ENCODE measurements at regions not wholly inside any gene's neighbourhood (a gene's known extent, or its start where the extent isn't known, plus 50 kb on each side); places are given as distances from the start of the nearest gene placed in this dataset.

- no peaks in the 10 kb centered on the region for H3K27me3 ChIP-seq (ENCODE audit: insufficient read depth, low read length)
- H3K23me2 ChIP-seq (ENCODE audit: insufficient read length, low read depth, low read length, poor library complexity, severe bottlenecking) = no peaks in the 10 kb centered on the region
- H2BK20ac ChIP-seq (ENCODE audit: low read depth, low read length, poor library complexity, severe bottlenecking) = no peak overlapping the region
- H2AK5ac ChIP-seq (ENCODE audit: insufficient read length, low read length) = no peak overlapping the region
- no peak overlapping the region for H3K4ac ChIP-seq (ENCODE audit: low read depth, low read length)
- H3T11ph ChIP-seq (ENCODE audit: low read length) = no peak overlapping the region
- no peak overlapping the region for H2AFZ ChIP-seq (ENCODE audit: low read length)
- peaks cover 0 to 5% (median 4%) of the 10 kb centered on the region in 3 experiments; a peak in 2 of 7 replicates for H3K36me3 Mint-ChIP-seq (ENCODE audit: insufficient read depth in 1 of 3, low read depth in 3 of 3)
- H3K9ac ChIP-seq (ENCODE audit: extremely low read depth, insufficient read length, low read length) = no peak overlapping the region
- H3K27me3 Mint-ChIP-seq (ENCODE audit: low read depth) = no peaks in the 10 kb centered on the region
- H2BK5ac ChIP-seq (ENCODE audit: insufficient read length, low read length) = no peak overlapping the region
- H3K27ac Mint-ChIP-seq = no peak overlapping the region
- H3K23ac ChIP-seq (ENCODE audit: insufficient read length, low read depth, low read length) = no peak overlapping the region
- no peaks in the 10 kb centered on the region for H3K79me1 ChIP-seq (ENCODE audit: insufficient read depth, low read depth, low read length, poor library complexity, severe bottlenecking)
- TF ChIP-seq CTCF (conservative IDR thresholded peaks at IDR 0.05) = no peak
- H3K79me2 ChIP-seq (ENCODE audit: insufficient read depth, low read length) = no peaks in the 10 kb centered on the region
- no peaks in the 10 kb centered on the region for H3K4me1 Mint-ChIP-seq
- no peak overlapping the region for H3K18ac ChIP-seq (ENCODE audit: insufficient read length, low read depth, low read length)
- H3K56ac ChIP-seq (ENCODE audit: insufficient read length, low read depth, low read length) = no peak overlapping the region
- no peak overlapping the region for H2BK120ac ChIP-seq (ENCODE audit: low read depth, low read length, poor library complexity, severe bottlenecking)
- H4K5ac ChIP-seq (ENCODE audit: insufficient read length, low read depth, low read length) = no peak overlapping the region
- WGBS (ENCODE audit: extremely low coverage, insufficient read length, low lambda C conversion rate) = no CpG with 5 or more reads among the region's 1 CpG
- H3K4me3 Mint-ChIP-seq = no peak overlapping the region
- no peak overlapping the region for H3K27ac ChIP-seq (ENCODE audit: insufficient read length, low read depth, low read length)
- H4K20me1 ChIP-seq (ENCODE audit: control insufficient read depth, insufficient read depth, insufficient read length) = no peaks in the 10 kb centered on the region
- H3K9me3 Mint-ChIP-seq = no peaks in the 10 kb centered on the region; a peak in 1 of 5 replicates
- H3K9me3 ChIP-seq (ENCODE audit: control insufficient read depth, low read depth, low read length) = no peaks in the 10 kb centered on the region
- no peak overlapping the region for H3K14ac ChIP-seq (ENCODE audit: insufficient read depth, low read length)
- H3K4me2 ChIP-seq (ENCODE audit: insufficient read depth, insufficient read length, low read length) = no peak overlapping the region
- H3K4me1 ChIP-seq (ENCODE audit: insufficient read depth, low read length) = no peaks in the 10 kb centered on the region
- H4K91ac ChIP-seq (ENCODE audit: insufficient read length, low read depth, low read length) = no peak overlapping the region
- no peak overlapping the region for H4K8ac ChIP-seq (replicated peaks; ENCODE audit: insufficient read length, low read depth, low read length)
- H2BK15ac ChIP-seq (ENCODE audit: low read depth, low read length) = no peak overlapping the region
- no peak overlapping the region for H2BK12ac ChIP-seq (ENCODE audit: insufficient read length, low read depth, low read length)
- DNase-seq = no peak
Measured at GRCh38 chrX:97828471-97828870, 944.8 kb downstream of the RPA4 start.

Measured in H9 (cell line).